ENCODE measurements at regions not wholly inside any gene's neighbourhood (a gene's known extent, or its start where the extent isn't known, plus 50 kb on each side); places are given as distances from the start of the nearest gene placed in this dataset.
"Not testable (repeated sequence)": the region's sequence is repeated elsewhere in the genome, so short reads cannot be mapped to it uniquely, and the experiment has no call there.

- DNase-seq (ENCODE audit: low spot score), result no peak
Measured at GRCh38 chr9:75282047-75282446, 193.7 kb downstream of the OSTF1 start.

- no peak for DNase-seq (ENCODE audit: low spot score)
Measured at GRCh38 chr9:75289332-75289731, 201.0 kb downstream of the OSTF1 start.

DNA sequence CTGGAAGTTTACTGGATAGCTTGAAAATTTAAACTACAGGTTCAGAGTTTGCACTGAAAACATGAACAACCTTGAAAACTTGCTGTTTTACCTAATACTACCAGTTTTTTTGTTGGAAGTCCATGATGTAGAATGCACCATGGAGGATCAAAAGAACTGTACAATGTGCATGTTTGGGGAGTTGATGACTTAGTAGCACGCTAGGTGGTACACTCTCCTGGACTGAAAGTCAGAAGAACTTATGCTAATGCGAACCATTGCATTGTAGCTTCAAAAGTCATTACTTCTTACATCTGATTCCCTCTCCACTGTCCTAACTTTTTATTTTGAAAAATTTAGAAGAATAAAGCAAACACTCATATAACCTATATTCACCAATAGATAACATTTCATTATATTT lies 211.0 kb downstream of the OSTF1 start:
- DNase-seq (ENCODE audit: low spot score), result no peak

GRCh38 chr9:75333624-75334023 lies 245.3 kb downstream of the OSTF1 start:
- no peak for DNase-seq (ENCODE audit: low spot score)

DNA sequence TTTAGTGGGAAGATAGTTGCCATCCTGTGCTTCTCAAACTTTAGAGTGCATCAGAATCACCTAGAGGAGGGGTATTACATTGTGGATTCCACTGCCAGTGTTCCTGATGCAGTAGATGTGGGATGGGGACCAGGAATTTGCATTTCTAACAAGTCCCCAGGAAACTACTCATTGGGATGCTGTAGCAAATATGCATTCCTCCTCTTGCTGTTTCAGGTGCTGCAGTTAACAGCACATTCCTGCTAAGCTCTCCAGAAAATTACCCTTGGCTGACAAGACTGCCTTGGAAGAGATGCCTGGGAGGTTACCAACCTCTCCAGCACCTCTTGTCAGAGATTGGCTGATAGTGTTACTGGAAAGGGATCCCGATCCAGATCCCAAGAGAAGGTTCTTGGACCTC lies 270.5 kb downstream of the OSTF1 start:
- no peak for DNase-seq (ENCODE audit: low spot score)

DNA sequence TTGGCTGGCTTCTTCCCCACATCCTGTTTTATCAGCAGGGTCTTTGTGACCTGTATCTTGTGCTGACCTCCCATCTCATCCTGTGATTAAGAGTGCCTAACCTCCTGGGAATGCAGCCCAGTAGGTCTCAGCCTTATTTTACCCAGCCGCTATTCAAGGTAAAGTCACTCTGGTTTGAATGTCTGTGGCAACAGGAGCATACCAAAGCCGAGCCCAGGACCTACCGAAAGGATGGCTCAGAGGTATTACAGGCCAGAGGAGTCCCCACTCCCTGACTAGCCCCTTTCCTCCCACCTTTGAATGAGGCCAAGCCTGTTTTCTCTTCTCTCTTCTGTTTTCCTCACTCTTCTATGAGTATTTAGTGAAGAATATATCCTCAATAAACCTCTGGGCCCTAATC lies 271.3 kb downstream of the OSTF1 start:
- DNase-seq (ENCODE audit: low spot score), result no peak

DNA sequence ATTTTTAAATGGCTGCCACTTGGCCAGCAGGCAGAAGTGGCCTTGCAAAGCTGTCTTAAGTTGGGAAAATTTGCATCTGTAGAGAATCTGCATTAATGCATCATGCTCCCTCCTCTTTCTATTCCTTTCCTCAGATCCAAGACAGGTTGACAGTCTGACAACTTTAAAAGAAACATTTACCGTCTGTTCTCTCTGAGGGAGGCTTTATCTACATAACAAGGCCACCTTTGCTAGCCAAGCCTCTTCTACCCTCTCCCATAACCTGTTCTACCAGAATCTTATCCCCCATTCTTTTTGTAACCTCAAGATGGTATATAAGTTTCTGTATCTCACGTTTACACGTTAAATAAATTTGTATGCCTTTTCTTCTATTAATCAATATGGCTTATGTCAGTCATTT lies 271.9 kb downstream of the OSTF1 start:
- DNase-seq (ENCODE audit: low spot score), result no peak

- DNase-seq (ENCODE audit: low spot score), result not testable (repeated sequence)
Measured at GRCh38 chr9:75362446-75362845, 274.1 kb downstream of the OSTF1 start.

DNA sequence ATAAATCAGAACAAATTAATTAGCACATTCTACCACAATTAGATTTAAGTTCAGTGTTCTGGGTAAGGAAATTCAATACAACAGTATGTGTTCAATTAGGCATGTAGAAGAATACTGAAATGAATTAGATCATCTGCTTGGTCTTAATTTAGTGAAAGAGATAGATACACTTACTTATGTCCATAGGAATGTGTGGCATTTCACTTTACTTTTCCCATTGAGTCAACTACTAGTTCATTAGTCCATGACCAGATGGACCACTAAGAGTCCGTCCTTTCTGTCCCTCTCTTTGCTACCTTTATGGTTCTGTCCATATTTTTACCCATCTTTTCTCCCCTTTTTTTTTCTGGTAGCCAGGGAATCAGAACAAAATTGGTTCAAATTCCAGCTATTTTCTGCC lies 276.9 kb downstream of the OSTF1 start:
- no peak for DNase-seq (ENCODE audit: low spot score)

- DNase-seq (ENCODE audit: low spot score), result no peak
Measured at GRCh38 chr9:75369989-75370388, 281.7 kb downstream of the OSTF1 start.

GRCh38 chr9:75372499-75373268 lies 284.4 kb downstream of the OSTF1 start:
- DNase-seq (ENCODE audit: low spot score), result no peak

DNA sequence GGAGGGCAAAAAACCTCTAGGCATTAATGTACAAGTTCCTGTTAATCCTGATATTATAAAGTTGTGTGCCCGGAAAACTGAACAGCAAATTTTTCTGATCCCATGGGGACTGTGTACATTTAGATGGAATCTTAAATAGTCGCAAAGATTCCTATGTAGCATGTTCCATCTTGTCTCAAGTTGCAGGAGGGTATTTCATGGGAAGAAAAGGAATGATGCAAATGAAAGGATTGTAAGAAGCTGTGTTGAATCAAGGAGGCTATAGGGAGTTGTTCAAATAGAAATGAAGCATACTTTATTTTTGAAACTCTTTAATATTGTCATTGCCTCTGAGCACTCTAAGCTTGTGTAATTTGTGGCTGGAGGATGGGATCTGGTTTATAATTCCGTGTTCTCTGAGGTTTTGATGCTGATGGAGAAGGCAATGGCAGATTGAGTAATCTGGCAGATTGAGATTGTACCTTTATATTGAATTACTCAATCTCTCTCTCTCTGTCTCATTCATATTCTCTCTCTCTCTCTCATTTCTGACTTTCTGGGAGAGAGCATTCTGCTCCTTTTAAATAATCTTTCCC lies 288.5 kb downstream of the OSTF1 start:
- no peak for DNase-seq (ENCODE audit: low spot score)

DNA sequence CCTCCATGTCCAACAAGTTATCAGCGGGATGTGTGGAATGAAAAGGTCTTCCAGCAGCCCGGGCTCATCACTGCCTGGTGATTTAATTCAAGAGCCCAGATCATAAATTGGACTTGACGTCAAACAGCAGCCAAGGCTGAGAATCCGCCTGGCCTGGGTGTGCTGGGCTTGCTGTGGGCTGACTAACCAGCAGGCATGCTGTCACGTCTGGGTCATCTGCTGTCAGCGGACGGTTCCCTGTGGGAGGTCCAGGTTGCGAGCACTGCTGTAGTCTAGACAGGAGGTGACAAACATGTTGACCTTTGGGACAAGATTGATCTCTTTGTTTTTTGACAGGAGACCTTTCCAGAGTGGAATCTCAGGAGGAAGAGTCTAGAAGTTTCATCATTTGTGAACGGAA lies 289.7 kb downstream of the OSTF1 start:
- DNase-seq (ENCODE audit: low spot score), result no peak

DNA sequence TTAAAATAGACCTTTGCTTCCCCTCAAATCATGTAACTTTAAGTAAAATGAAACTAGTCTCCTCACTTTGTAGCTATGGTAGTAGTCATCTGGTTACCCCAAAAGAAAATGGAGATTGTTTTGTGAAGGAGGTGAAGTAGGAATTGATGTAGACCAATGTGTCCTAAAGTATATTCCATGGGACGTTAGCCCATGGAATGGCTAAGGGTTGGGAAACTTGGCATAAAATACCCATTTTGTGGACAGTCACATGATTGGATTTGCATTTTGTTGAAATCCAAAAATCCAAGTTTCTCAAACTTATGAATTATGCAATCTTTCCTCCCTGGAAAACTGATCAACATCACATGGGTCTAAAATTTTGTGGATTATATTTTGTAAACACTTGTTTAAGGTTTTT lies 290.6 kb downstream of the OSTF1 start:
- DNase-seq (ENCODE audit: low spot score), result no peak

- no peak for DNase-seq (ENCODE audit: low spot score)
Measured at GRCh38 chr9:75382126-75382525, 293.8 kb downstream of the OSTF1 start.

GRCh38 chr9:75383420-75384034 lies 295.2 kb downstream of the OSTF1 start:
- not testable (repeated sequence) for DNase-seq (ENCODE audit: low spot score)

DNA sequence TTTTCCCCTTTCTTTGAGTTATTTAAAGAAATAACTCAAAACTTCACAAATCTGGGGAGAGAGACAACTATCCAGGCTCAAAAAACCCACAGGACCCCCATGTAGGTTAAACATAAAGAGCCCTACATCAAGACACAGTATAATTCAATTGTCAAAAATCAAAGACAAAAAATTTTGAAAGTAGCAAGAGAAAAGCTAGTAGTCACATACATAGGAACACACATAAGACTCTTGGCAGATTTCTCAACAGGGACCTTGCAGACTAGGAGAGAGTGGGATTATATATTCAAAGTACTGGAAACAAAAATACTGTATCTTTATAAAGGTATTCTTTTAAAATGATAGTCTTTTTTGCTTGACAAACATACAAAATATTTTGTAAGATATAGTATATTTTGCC lies 296.9 kb downstream of the OSTF1 start:
- DNase-seq (ENCODE audit: low spot score), result no peak

- DNase-seq (ENCODE audit: low spot score), result no peak
Measured at GRCh38 chr9:75389101-75389500, 300.8 kb downstream of the OSTF1 start.

GRCh38 chr9:75390951-75391350 lies 302.6 kb downstream of the OSTF1 start:
- no peak for DNase-seq (ENCODE audit: low spot score)

DNA sequence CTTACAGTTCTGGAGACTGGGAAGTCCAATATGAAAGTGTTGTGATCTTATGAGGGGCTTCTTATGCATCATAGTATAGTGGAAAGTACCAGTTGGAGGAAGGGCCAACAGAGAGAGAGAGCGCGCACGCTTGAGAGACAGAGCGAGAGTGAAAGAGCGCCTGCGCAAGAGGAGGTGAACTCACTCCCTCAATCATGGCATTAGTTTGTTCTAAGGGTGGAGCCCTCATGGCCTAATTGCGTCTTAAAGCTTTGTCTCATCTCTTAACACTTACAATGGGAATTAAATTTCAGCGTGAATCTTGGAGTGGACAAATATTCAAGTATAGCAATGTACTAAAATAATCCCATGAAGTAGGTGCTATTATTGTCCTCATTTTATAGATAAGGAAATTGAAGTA lies 303.2 kb downstream of the OSTF1 start:
- DNase-seq (ENCODE audit: low spot score), result no peak

- no peak for DNase-seq (ENCODE audit: low spot score)
Measured at GRCh38 chr9:75395336-75395735, 307.0 kb downstream of the OSTF1 start.

- no peak for DNase-seq (ENCODE audit: low spot score)
Measured at GRCh38 chr9:75397836-75398235, 309.5 kb downstream of the OSTF1 start.

DNA sequence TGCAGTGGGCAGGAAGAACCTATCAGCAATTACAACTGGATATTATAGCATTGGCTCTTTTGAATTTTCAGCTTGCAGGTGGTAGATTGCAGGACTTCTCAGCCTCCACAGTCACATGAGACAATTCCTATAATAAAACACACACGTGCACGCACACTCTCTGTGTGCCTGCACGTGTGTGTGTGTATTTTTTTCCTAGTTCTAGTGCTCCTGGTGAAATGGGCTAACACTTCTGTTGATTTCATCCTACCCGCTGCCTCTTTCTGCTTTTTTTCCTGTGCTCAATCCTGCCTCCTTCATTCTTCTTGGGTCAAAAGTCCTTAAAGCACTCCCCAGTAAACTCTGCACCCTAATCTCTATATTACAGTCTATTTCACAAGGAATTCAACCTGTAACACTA lies 320.1 kb downstream of the OSTF1 start:
- DNase-seq (ENCODE audit: low spot score), result no peak

DNA sequence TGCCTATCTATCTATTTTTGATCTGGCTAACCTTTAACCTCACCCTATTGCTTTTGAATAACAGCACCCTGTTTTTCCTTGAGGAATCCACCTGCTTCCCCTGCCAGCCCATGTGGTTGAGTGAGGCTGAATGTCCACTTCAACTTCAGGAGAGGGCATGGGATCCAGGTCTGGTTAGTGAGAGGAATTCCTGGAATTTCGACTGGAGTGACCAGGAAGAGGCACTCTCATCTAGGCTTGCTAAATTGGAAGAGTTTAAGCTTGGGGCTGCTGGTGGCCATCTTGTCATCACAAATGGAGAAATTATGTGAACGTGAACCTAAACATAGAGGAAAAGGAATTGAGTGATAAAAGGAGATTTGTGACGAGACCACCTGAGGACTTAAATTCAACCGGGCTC lies 322.1 kb downstream of the OSTF1 start:
- no peak for DNase-seq (ENCODE audit: low spot score)
